ENCODE measurements at regions not wholly inside any gene's neighbourhood (a gene's known extent, or its start where the extent isn't known, plus 50 kb on each side); places are given as distances from the start of the nearest gene placed in this dataset.

GRCh38 chr18:2412996-2413751 lies 158.1 kb downstream of the METTL4 start:
- Histone ChIP-seq H3K36me3 (no peaks in the 10 kb centered on the region), H3K27ac (no peak overlapping the region), H3K9me3 (no peaks in the 10 kb centered on the region), H3K4me3 (no peak overlapping the region), H3K4me1 (no peaks in the 10 kb centered on the region), H3K27me3 (no peaks in the 10 kb centered on the region)
- no peak for TF ChIP-seq CTCF (IDR thresholded peaks at IDR 0.05)
- no peak for DNase-seq (ENCODE audit: low spot score)

GRCh38 chr18:2414235-2414634 lies 157.1 kb downstream of the METTL4 start:
- TF ChIP-seq CTCF (IDR thresholded peaks at IDR 0.05), result no peak

GRCh38 chr18:2415656-2416055 lies 155.6 kb downstream of the METTL4 start:
- no peak overlapping the region for H3K4me3 ChIP-seq
- DNase-seq (ENCODE audit: low spot score), result no peak
- no peak overlapping the region for H3K27ac ChIP-seq
- TF ChIP-seq CTCF (IDR thresholded peaks at IDR 0.05), result no peak
- no peaks in the 10 kb centered on the region for H3K27me3 ChIP-seq
- no peaks in the 10 kb centered on the region for H3K9me3 ChIP-seq
- H3K4me1 ChIP-seq, result no peaks in the 10 kb centered on the region
- no peaks in the 10 kb centered on the region for H3K36me3 ChIP-seq

More at GRCh38 chr18:2414235-2414634, 157.1 kb downstream of the METTL4 start:
- H3K27me3 ChIP-seq, result no peaks in the 10 kb centered on the region
- H3K36me3 ChIP-seq, result no peaks in the 10 kb centered on the region
- H3K9me3 ChIP-seq, result no peaks in the 10 kb centered on the region
- no peak for DNase-seq (ENCODE audit: low spot score)
- H3K4me3 ChIP-seq, result no peak overlapping the region
- H3K4me1 ChIP-seq, result no peaks in the 10 kb centered on the region
- H3K27ac ChIP-seq, result no peak overlapping the region

GRCh38 chr18:2417861-2418610 lies 153.3 kb downstream of the METTL4 start:
- H3K27me3 ChIP-seq, result no peaks in the 10 kb centered on the region
- no peak overlapping the region for H3K27ac ChIP-seq
- DNase-seq (ENCODE audit: low spot score), result no peak
- no peak overlapping the region for H3K4me3 ChIP-seq
- H3K9me3 ChIP-seq, result no peaks in the 10 kb centered on the region
- no peaks in the 10 kb centered on the region for H3K4me1 ChIP-seq
- H3K36me3 ChIP-seq, result no peaks in the 10 kb centered on the region
- TF ChIP-seq CTCF (IDR thresholded peaks at IDR 0.05), result no peak

- no peak overlapping the region for H3K4me3 ChIP-seq
- no peaks in the 10 kb centered on the region for H3K9me3 ChIP-seq
- no peak for DNase-seq (ENCODE audit: low spot score)
- no peaks in the 10 kb centered on the region for H3K36me3 ChIP-seq
- TF ChIP-seq CTCF (IDR thresholded peaks at IDR 0.05), result no peak
- H3K27me3 ChIP-seq, result no peaks in the 10 kb centered on the region
- H3K4me1 ChIP-seq, result no peaks in the 10 kb centered on the region
- no peak overlapping the region for H3K27ac ChIP-seq
Measured at GRCh38 chr18:2420367-2420766, 150.9 kb downstream of the METTL4 start.
